ENCODE measurements at regions not wholly inside any gene's neighbourhood (a gene's known extent, or its start where the extent isn't known, plus 50 kb on each side); places are given as distances from the start of the nearest gene placed in this dataset.

- no peaks in the 10 kb centered on the region for H3K36me3 Mint-ChIP-seq
- no peak overlapping the region for H3K4me3 Mint-ChIP-seq
- no peaks in the 10 kb centered on the region for H3K9me3 Mint-ChIP-seq (ENCODE audit: low read depth)
- H3K27ac Mint-ChIP-seq = no peak overlapping the region
- peaks cover 2% of the 10 kb centered on the region for H3K27me3 Mint-ChIP-seq
- no peaks in the 10 kb centered on the region for H3K4me1 Mint-ChIP-seq (ENCODE audit: low read depth)
Observed at GRCh38 chr1:218882454-218882853, 291.2 kb upstream of the LYPLAL1 start.

DNA sequence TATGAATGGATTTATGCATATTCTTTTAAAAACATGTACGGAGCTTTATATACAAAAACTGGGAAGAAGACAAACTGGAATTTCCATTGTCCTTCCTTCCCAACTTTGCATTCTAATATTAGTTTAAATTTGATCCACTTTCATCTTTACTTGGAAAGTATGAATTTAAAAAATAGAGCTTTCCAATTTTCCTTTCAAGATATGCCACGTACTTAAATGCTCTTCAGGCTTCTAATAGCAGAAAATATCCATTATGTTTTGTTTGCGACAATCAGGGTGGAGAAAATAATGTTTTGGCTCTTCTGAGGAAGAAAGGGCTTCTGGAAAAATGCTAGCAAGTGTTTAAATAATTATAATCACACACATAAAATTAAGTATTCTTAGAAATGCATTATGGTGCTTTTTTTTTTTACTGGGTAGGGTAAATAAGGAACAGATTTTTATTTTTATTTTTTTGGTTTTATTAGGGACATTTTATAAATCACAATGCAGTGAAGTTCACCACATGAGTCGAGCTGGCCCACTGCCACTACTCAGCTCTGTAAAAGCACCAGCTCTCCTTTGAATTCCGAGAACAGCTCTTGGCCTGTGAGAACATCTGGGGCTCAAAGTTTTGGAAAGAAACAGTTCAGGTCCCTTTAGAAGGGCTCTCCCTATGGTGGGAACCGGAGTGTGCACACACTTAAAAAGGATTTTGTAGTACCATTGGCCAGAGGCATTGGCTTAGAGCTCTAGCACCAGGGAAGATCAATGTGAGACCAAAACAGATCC, 287.4 kb upstream of the LYPLAL1 start:
- no peaks in the 10 kb centered on the region for H3K4me1 Mint-ChIP-seq (ENCODE audit: low read depth)
- H3K27me3 Mint-ChIP-seq = no peaks in the 10 kb centered on the region
- H3K27ac Mint-ChIP-seq = no peak overlapping the region
- no peaks in the 10 kb centered on the region for H3K9me3 Mint-ChIP-seq (ENCODE audit: low read depth)
- H3K36me3 Mint-ChIP-seq = no peaks in the 10 kb centered on the region
- H3K4me3 Mint-ChIP-seq = no peak overlapping the region

- Mint-ChIP-seq H3K9me3 (ENCODE audit: low read depth) (no peaks in the 10 kb centered on the region), H3K4me1 (ENCODE audit: low read depth) (no peaks in the 10 kb centered on the region), H3K27ac (no peak overlapping the region), H3K27me3 (no peaks in the 10 kb centered on the region), H3K4me3 (no peak overlapping the region), H3K36me3 (no peaks in the 10 kb centered on the region)
Observed at GRCh38 chr1:218887141-218887925, 286.3 kb upstream of the LYPLAL1 start.

GRCh38 chr1:218890451-218890850, 283.2 kb upstream of the LYPLAL1 start:
- Mint-ChIP-seq H3K4me3 (no peak overlapping the region), H3K4me1 (ENCODE audit: low read depth) (no peaks in the 10 kb centered on the region), H3K9me3 (ENCODE audit: low read depth) (no peaks in the 10 kb centered on the region), H3K36me3 (no peaks in the 10 kb centered on the region), H3K27me3 (no peaks in the 10 kb centered on the region), H3K27ac (no peak overlapping the region)

GRCh38 chr1:218891577-218891976, 282.1 kb upstream of the LYPLAL1 start:
- H3K4me3 Mint-ChIP-seq = no peak overlapping the region
- H3K36me3 Mint-ChIP-seq = no peaks in the 10 kb centered on the region
- no peak overlapping the region for H3K27ac Mint-ChIP-seq
- no peaks in the 10 kb centered on the region for H3K9me3 Mint-ChIP-seq (ENCODE audit: low read depth)
- no peaks in the 10 kb centered on the region for H3K27me3 Mint-ChIP-seq
- no peaks in the 10 kb centered on the region for H3K4me1 Mint-ChIP-seq (ENCODE audit: low read depth)

GRCh38 chr1:218895064-218895587, 278.6 kb upstream of the LYPLAL1 start:
- H3K4me1 Mint-ChIP-seq (ENCODE audit: low read depth) = no peaks in the 10 kb centered on the region
- no peaks in the 10 kb centered on the region for H3K36me3 Mint-ChIP-seq
- H3K27me3 Mint-ChIP-seq = peaks cover 2% of the 10 kb centered on the region
- H3K4me3 Mint-ChIP-seq = no peak overlapping the region
- H3K27ac Mint-ChIP-seq = no peak overlapping the region
- no peaks in the 10 kb centered on the region for H3K9me3 Mint-ChIP-seq (ENCODE audit: low read depth)

- H3K27ac Mint-ChIP-seq = no peak overlapping the region
- no peaks in the 10 kb centered on the region for H3K9me3 Mint-ChIP-seq (ENCODE audit: low read depth)
- H3K4me1 Mint-ChIP-seq (ENCODE audit: low read depth) = no peaks in the 10 kb centered on the region
- H3K4me3 Mint-ChIP-seq = no peak overlapping the region
- no peaks in the 10 kb centered on the region for H3K36me3 Mint-ChIP-seq
- H3K27me3 Mint-ChIP-seq = peaks cover 2% of the 10 kb centered on the region
Observed at GRCh38 chr1:218896202-218896601, 277.5 kb upstream of the LYPLAL1 start.

GRCh38 chr1:218898921-218899320, 274.8 kb upstream of the LYPLAL1 start:
- Mint-ChIP-seq H3K4me3 (no peak overlapping the region), H3K27ac (no peak overlapping the region), H3K27me3 (peaks cover 4% of the 10 kb centered on the region), H3K36me3 (no peaks in the 10 kb centered on the region), H3K4me1 (ENCODE audit: low read depth) (no peaks in the 10 kb centered on the region), H3K9me3 (ENCODE audit: low read depth) (no peaks in the 10 kb centered on the region)

GRCh38 chr1:218900615-218901014, 273.1 kb upstream of the LYPLAL1 start:
- Mint-ChIP-seq H3K9me3 (ENCODE audit: low read depth) (no peaks in the 10 kb centered on the region), H3K27me3 (peaks cover 4% of the 10 kb centered on the region), H3K27ac (no peak overlapping the region), H3K4me3 (no peak overlapping the region), H3K4me1 (ENCODE audit: low read depth) (no peaks in the 10 kb centered on the region), H3K36me3 (no peaks in the 10 kb centered on the region)

- Mint-ChIP-seq H3K36me3 (no peaks in the 10 kb centered on the region), H3K4me1 (ENCODE audit: low read depth) (no peaks in the 10 kb centered on the region), H3K4me3 (no peak overlapping the region), H3K27ac (no peak overlapping the region), H3K27me3 (peaks cover 3% of the 10 kb centered on the region), H3K9me3 (ENCODE audit: low read depth) (no peaks in the 10 kb centered on the region)
Observed at GRCh38 chr1:218904416-218904815, 269.3 kb upstream of the LYPLAL1 start.

GRCh38 chr1:218916720-218917119, 257.0 kb upstream of the LYPLAL1 start:
- Mint-ChIP-seq H3K4me3 (no peak overlapping the region), H3K9me3 (ENCODE audit: low read depth) (peaks cover 5% of the 10 kb centered on the region), H3K4me1 (ENCODE audit: low read depth) (no peaks in the 10 kb centered on the region), H3K27me3 (no peaks in the 10 kb centered on the region), H3K36me3 (no peaks in the 10 kb centered on the region), H3K27ac (no peak overlapping the region)

DNA sequence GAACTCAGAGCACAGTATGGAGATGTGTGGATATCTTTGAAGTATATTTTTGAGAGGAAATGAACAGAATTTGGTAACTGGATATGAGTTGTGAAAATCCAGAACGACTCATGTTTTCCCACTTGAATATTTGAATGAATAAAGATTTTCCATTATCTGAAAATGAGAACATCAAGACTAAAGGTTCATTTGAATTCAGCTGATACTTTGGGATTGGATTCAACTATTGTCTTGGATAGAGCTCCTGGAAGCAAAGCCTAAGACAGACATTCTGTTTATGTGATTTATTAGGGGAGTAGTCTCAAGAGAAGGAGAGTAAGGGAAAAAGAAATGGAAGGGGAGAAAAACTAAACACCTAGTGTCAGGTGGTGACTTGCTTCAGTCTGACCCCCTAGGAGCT, 256.0 kb upstream of the LYPLAL1 start:
- Mint-ChIP-seq H3K27me3 (no peaks in the 10 kb centered on the region), H3K9me3 (ENCODE audit: low read depth) (peaks cover 5% of the 10 kb centered on the region), H3K36me3 (no peaks in the 10 kb centered on the region), H3K27ac (no peak overlapping the region), H3K4me3 (no peak overlapping the region), H3K4me1 (ENCODE audit: low read depth) (no peaks in the 10 kb centered on the region)

DNA sequence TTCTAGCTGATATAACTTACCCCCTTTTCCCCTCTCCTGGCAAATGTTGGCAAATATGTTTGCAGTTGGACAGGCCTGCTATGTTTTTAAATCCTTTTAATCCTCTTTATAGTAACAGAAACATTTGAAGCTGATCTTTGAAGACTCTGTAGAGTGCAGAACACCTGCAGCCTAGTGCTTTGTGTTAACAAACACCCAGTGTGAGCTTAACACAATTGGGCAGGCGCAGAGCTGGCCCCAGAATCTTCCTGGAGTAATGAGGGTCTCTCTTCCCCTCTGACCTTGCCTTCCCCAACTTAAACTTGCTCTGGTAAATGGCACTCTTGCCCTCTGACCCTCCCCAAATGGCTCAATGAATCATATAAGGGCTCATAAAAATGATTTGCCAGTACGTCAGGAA, 247.9 kb upstream of the LYPLAL1 start:
- no peak overlapping the region for H3K27ac Mint-ChIP-seq
- no peaks in the 10 kb centered on the region for H3K4me1 Mint-ChIP-seq (ENCODE audit: low read depth)
- H3K36me3 Mint-ChIP-seq = no peaks in the 10 kb centered on the region
- peaks cover 4% of the 10 kb centered on the region for H3K27me3 Mint-ChIP-seq
- H3K4me3 Mint-ChIP-seq = no peak overlapping the region
- peaks cover 5% of the 10 kb centered on the region for H3K9me3 Mint-ChIP-seq (ENCODE audit: low read depth)

- H3K4me1 Mint-ChIP-seq (ENCODE audit: low read depth) = no peaks in the 10 kb centered on the region
- H3K4me3 Mint-ChIP-seq = no peak overlapping the region
- peaks cover 5% of the 10 kb centered on the region for H3K9me3 Mint-ChIP-seq (ENCODE audit: low read depth)
- peaks cover 4% of the 10 kb centered on the region for H3K27me3 Mint-ChIP-seq
- H3K36me3 Mint-ChIP-seq = no peaks in the 10 kb centered on the region
- H3K27ac Mint-ChIP-seq = no peak overlapping the region
Observed at GRCh38 chr1:218926631-218927030, 247.0 kb upstream of the LYPLAL1 start.

- Mint-ChIP-seq H3K4me1 (ENCODE audit: low read depth) (no peaks in the 10 kb centered on the region), H3K9me3 (ENCODE audit: low read depth) (peaks cover 7% of the 10 kb centered on the region), H3K27me3 (peaks cover 1% of the 10 kb centered on the region), H3K27ac (no peak overlapping the region), H3K4me3 (no peak overlapping the region), H3K36me3 (no peaks in the 10 kb centered on the region)
Observed at GRCh38 chr1:218930000-218930399, 243.7 kb upstream of the LYPLAL1 start.
